ENCODE measurements at regions not wholly inside any gene's neighbourhood (a gene's known extent, or its start where the extent isn't known, plus 50 kb on each side); places are given as distances from the start of the nearest gene placed in this dataset. TPM values are rescaled to one million over a fixed set of nuclear protein-coding genes. Genes with fewer than 3 reads are reported as not detected.

DNA sequence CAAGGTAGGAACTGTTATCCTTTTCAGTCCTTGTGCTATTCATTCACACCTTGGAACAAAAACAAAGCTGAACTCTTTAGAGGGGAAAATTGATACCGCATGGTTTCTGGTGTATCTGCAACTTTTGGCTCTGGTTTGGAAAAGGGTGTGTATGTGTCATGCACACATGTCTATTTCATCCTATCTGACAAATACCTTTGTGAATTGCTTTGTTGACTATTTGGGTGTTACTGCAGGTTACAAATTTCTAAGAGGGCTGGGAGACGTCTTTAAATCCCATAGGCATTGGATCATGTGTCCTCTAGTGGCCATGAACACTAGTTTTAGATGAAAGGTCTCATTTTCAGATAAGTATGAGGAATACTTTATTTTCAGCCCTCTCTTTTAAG lies 59.9 kb upstream of the IFNG-AS1 start:
- no peak overlapping the region for H3K27ac ChIP-seq
- intact Hi-C loops (cut with DNase I), result no loop called here
- no peaks in the 10 kb centered on the region for H3K9me3 ChIP-seq
- no peaks in the 10 kb centered on the region for H3K4me1 ChIP-seq (ENCODE audit: insufficient read depth)
- H3K27me3 ChIP-seq, result no peaks in the 10 kb centered on the region
- WGBS, 3 donors, result 74 to 83% (median 81%) methylated on average over 2 of the region's 2 CpGs
- no peak overlapping the region for H3K4me3 ChIP-seq
- no peak for DNase-seq
- TF ChIP-seq, protein P1, sequence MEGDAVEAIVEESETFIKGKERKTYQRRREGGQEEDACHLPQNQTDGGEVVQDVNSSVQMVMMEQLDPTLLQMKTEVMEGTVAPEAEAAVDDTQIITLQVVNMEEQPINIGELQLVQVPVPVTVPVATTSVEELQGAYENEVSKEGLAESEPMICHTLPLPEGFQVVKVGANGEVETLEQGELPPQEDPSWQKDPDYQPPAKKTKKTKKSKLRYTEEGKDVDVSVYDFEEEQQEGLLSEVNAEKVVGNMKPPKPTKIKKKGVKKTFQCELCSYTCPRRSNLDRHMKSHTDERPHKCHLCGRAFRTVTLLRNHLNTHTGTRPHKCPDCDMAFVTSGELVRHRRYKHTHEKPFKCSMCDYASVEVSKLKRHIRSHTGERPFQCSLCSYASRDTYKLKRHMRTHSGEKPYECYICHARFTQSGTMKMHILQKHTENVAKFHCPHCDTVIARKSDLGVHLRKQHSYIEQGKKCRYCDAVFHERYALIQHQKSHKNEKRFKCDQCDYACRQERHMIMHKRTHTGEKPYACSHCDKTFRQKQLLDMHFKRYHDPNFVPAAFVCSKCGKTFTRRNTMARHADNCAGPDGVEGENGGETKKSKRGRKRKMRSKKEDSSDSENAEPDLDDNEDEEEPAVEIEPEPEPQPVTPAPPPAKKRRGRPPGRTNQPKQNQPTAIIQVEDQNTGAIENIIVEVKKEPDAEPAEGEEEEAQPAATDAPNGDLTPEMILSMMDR (IDR thresholded peaks at IDR 0.05), result no peak
- no peak for TF ChIP-seq POLR2A (IDR thresholded peaks at IDR 0.05)
- no peak for TF ChIP-seq EP300 (IDR thresholded peaks at IDR 0.05)
- H3K36me3 ChIP-seq, result no peaks in the 10 kb centered on the region

DNA sequence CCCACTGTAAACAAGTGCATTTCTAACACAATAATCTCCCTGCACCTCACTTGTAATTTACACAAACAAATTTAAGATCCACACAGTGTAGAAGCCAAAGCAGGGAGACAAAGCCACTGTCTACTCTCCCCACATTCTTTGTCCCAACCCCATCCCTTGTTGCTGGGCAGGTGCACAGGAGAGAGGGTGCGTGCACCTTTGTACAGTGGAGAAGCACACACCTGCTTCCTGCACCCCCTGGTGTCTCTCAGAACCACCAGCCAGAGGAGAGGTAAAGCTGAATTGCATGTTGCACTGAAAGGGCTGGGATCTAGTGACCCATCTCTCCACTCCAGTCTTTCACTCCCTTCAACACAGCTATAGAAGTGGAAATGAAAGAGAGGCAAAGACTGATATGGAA lies 51.4 kb upstream of the IFNG-AS1 start:
- H3K27me3 ChIP-seq, result no peaks in the 10 kb centered on the region
- H3K9me3 ChIP-seq, result no peaks in the 10 kb centered on the region
- intact Hi-C loops (cut with DNase I), result no loop called here
- no peak overlapping the region for H3K4me3 ChIP-seq
- no peaks in the 10 kb centered on the region for H3K4me1 ChIP-seq (ENCODE audit: insufficient read depth)
- H3K27ac ChIP-seq, result no peak overlapping the region
- WGBS, 3 donors, result 94 to 100% (median 100%) methylated on average over 1 of the region's 1 CpG
- no peak for DNase-seq
- no peaks in the 10 kb centered on the region for H3K36me3 ChIP-seq
- TF ChIP-seq POLR2A (IDR thresholded peaks at IDR 0.05), result no peak
- TF ChIP-seq EP300 (IDR thresholded peaks at IDR 0.05), result no peak
- TF ChIP-seq, protein P1 (IDR thresholded peaks at IDR 0.05), result no peak

Small RNA genes lying in the stretch of these regions (small RNA-seq; reads per million reads assigned to genes)
- gene AC022513.1, result not detected

Measured in ovary (tissue), 7 donors.